ENCODE measurements at regions not wholly inside any gene's neighbourhood (a gene's known extent, or its start where the extent isn't known, plus 50 kb on each side); places are given as distances from the start of the nearest gene placed in this dataset.

GRCh38 chr2:62439425-62439824 lies 66.6 kb downstream of the TMEM17 start:
- H3K9me3 Mint-ChIP-seq = no peaks in the 10 kb centered on the region
- Histone ChIP-seq H3K4me3 (no peak overlapping the region), H3F3A (ENCODE audit: low read depth) (no peaks in the 10 kb centered on the region), H3K27me3 (no peaks in the 10 kb centered on the region), H3K4me1 (no peaks in the 10 kb centered on the region), H4K20me1 (ENCODE audit: low read depth) (no peaks in the 10 kb centered on the region), H3K9ac (no peak overlapping the region), H3K36me3 (no peaks in the 10 kb centered on the region), H3K79me2 (ENCODE audit: low read depth) (no peaks in the 10 kb centered on the region), H3K4me2 (no peak overlapping the region), H3K9me3 (ENCODE audit: low read depth) (no peaks in the 10 kb centered on the region), H2AFZ (replicated peaks) (no peak overlapping the region), H3K27ac (no peak overlapping the region)
- no peak for TF ChIP-seq EZH2phosphoT487 (IDR thresholded peaks at IDR 0.05)
- no peak for TF ChIP-seq EZH2 (IDR thresholded peaks at IDR 0.05)
- no peak for TF ChIP-seq CTCF (IDR thresholded peaks at IDR 0.05)
- H3K4me3 Mint-ChIP-seq = no peak overlapping the region
- peaks cover 2% of the 10 kb centered on the region for H3K27me3 Mint-ChIP-seq (ENCODE audit: insufficient read depth, low read depth)
- H3K36me3 Mint-ChIP-seq = no peaks in the 10 kb centered on the region
- DNase-seq (ENCODE audit: low spot score) = no peak
- no peaks in the 10 kb centered on the region for H3K4me1 Mint-ChIP-seq
- H3K27ac Mint-ChIP-seq = no peak overlapping the region

GRCh38 chr2:62437785-62438184 lies 68.2 kb downstream of the TMEM17 start:
- H4K20me1 ChIP-seq (ENCODE audit: low read depth) = no peaks in the 10 kb centered on the region
- H3K79me2 ChIP-seq (ENCODE audit: low read depth) = no peaks in the 10 kb centered on the region
- peaks cover 4% of the 10 kb centered on the region for H3K27me3 Mint-ChIP-seq (ENCODE audit: insufficient read depth, low read depth)
- H3K36me3 Mint-ChIP-seq = no peaks in the 10 kb centered on the region
- no peaks in the 10 kb centered on the region for H3F3A ChIP-seq (ENCODE audit: low read depth)
- H3K9ac ChIP-seq = no peak overlapping the region
- H3K4me1 Mint-ChIP-seq = no peaks in the 10 kb centered on the region
- no peaks in the 10 kb centered on the region for H3K9me3 Mint-ChIP-seq
- no peak for TF ChIP-seq CTCF (IDR thresholded peaks at IDR 0.05)
- TF ChIP-seq EZH2 (IDR thresholded peaks at IDR 0.05) = no peak
- no peak for TF ChIP-seq EZH2phosphoT487 (IDR thresholded peaks at IDR 0.05)
- H3K9me3 ChIP-seq (ENCODE audit: low read depth) = no peaks in the 10 kb centered on the region
- H3K36me3 ChIP-seq = no peaks in the 10 kb centered on the region
- no peak overlapping the region for H3K4me3 ChIP-seq
- H2AFZ ChIP-seq (replicated peaks) = no peak overlapping the region
- no peak overlapping the region for H3K4me3 Mint-ChIP-seq
- no peak for DNase-seq (ENCODE audit: low spot score)
- no peak overlapping the region for H3K4me2 ChIP-seq
- no peaks in the 10 kb centered on the region for H3K4me1 ChIP-seq
- H3K27ac Mint-ChIP-seq = no peak overlapping the region
- no peaks in the 10 kb centered on the region for H3K27me3 ChIP-seq
- H3K27ac ChIP-seq = no peak overlapping the region

GRCh38 chr2:62435720-62436119 lies 70.3 kb downstream of the TMEM17 start:
- Histone ChIP-seq H4K20me1 (ENCODE audit: low read depth) (no peaks in the 10 kb centered on the region), H3K9ac (no peak overlapping the region), H2AFZ (replicated peaks) (no peak overlapping the region), H3K27me3 (no peaks in the 10 kb centered on the region), H3K79me2 (ENCODE audit: low read depth) (no peaks in the 10 kb centered on the region), H3K4me1 (no peaks in the 10 kb centered on the region), H3K4me3 (no peak overlapping the region), H3F3A (ENCODE audit: low read depth) (no peaks in the 10 kb centered on the region), H3K9me3 (ENCODE audit: low read depth) (no peaks in the 10 kb centered on the region), H3K4me2 (no peak overlapping the region), H3K36me3 (no peaks in the 10 kb centered on the region), H3K27ac (no peak overlapping the region)
- no peaks in the 10 kb centered on the region for H3K4me1 Mint-ChIP-seq
- peaks cover 5% of the 10 kb centered on the region for H3K27me3 Mint-ChIP-seq (ENCODE audit: insufficient read depth, low read depth)
- DNase-seq (ENCODE audit: low spot score) = no peak
- no peak overlapping the region for H3K27ac Mint-ChIP-seq
- peaks cover 2% of the 10 kb centered on the region for H3K9me3 Mint-ChIP-seq
- no peaks in the 10 kb centered on the region for H3K36me3 Mint-ChIP-seq
- H3K4me3 Mint-ChIP-seq = no peak overlapping the region
- TF ChIP-seq EZH2 (IDR thresholded peaks at IDR 0.05) (no peak), EZH2phosphoT487 (IDR thresholded peaks at IDR 0.05) (no peak), CTCF (IDR thresholded peaks at IDR 0.05) (no peak)

- H3K9ac ChIP-seq = no peak overlapping the region
- no peaks in the 10 kb centered on the region for H3K27me3 ChIP-seq
- no peak overlapping the region for H3K27ac Mint-ChIP-seq
- H3K9me3 ChIP-seq (ENCODE audit: low read depth) = no peaks in the 10 kb centered on the region
- no peaks in the 10 kb centered on the region for H3K79me2 ChIP-seq (ENCODE audit: low read depth)
- no peaks in the 10 kb centered on the region for H3K4me1 ChIP-seq
- H3K4me1 Mint-ChIP-seq = no peaks in the 10 kb centered on the region
- H3K4me3 ChIP-seq = no peak overlapping the region
- H3K36me3 ChIP-seq = no peaks in the 10 kb centered on the region
- H3K27me3 Mint-ChIP-seq (ENCODE audit: insufficient read depth, low read depth) = peaks cover 7% of the 10 kb centered on the region
- H3K9me3 Mint-ChIP-seq = peaks cover 4% of the 10 kb centered on the region
- no peaks in the 10 kb centered on the region for H4K20me1 ChIP-seq (ENCODE audit: low read depth)
- H2AFZ ChIP-seq (replicated peaks) = no peak overlapping the region
- no peak for DNase-seq (ENCODE audit: low spot score)
- H3K27ac ChIP-seq = no peak overlapping the region
- H3F3A ChIP-seq (ENCODE audit: low read depth) = no peaks in the 10 kb centered on the region
- no peak overlapping the region for H3K4me2 ChIP-seq
- no peak overlapping the region for H3K4me3 Mint-ChIP-seq
- no peaks in the 10 kb centered on the region for H3K36me3 Mint-ChIP-seq
- TF ChIP-seq EZH2phosphoT487 (IDR thresholded peaks at IDR 0.05) = no peak
- TF ChIP-seq CTCF (IDR thresholded peaks at IDR 0.05) = no peak
- TF ChIP-seq EZH2 (IDR thresholded peaks at IDR 0.05) = no peak
Measured at GRCh38 chr2:62432407-62432806, 73.6 kb downstream of the TMEM17 start.
